Vagina (tissue), 2 donors: ENCODE measurements at regions not wholly inside any gene's neighbourhood (a gene's known extent, or its start where the extent isn't known, plus 50 kb on each side); places are given as distances from the start of the nearest gene placed in this dataset.

ENCODE experiments used
- DNase-seq, 2 donors: peaks; one replicate each; pipeline ENCODE4 v3.0.0-alpha.2; 2017; ENCODE audit errors: extremely low spot score in 2 of 2
- H3K27ac ChIP-seq: fragments of 200-600 bp; sonication (generic); one replicate; pipeline ENCODE4 v1.5.1; 2019
- H3K27me3 ChIP-seq: fragments of 200-600 bp; sonication (generic); one replicate; pipeline ENCODE4 v1.5.1; 2019
- H3K36me3 ChIP-seq, 2 donors: fragments of 200-600 bp; sonication (generic); one replicate each; pipeline ENCODE4 v1.5.1; 2017 to 2019
- H3K4me1 ChIP-seq: fragments of 200-600 bp; sonication (generic); one replicate; pipeline ENCODE4 v1.5.1; 2019
- H3K4me3 ChIP-seq, 2 donors: fragments of 200-600 bp; sonication (generic); 1 replicate in 1 of 2; 2 replicates in 1 of 2; pipeline ENCODE4 v1.5.1; 2016 to 2019
- H3K9me3 ChIP-seq: fragments of 200-600 bp; sonication (generic); one replicate; pipeline ENCODE4 v1.5.1; 2019
- POLR2A ChIP-seq, 2 donors: fragments of 450-650 bp; IDR thresholded peaks; one replicate each; pipeline ENCODE4 v1.6.1; 2017; ENCODE audit warnings: antibody characterized with exemption in 2 of 2, mild to moderate bottlenecking in 2 of 2, moderate library complexity in 2 of 2
- POLR2AphosphoS5 ChIP-seq, 2 donors: sonication (generic); formaldehyde crosslinking; IDR thresholded peaks; one replicate each; pipeline ENCODE4 v1.9.0; 2017; ENCODE audit warnings: antibody characterized with exemption in 2 of 2, mild to moderate bottlenecking in 2 of 2, low read depth in 1 of 2; ENCODE audit not compliant: insufficient read depth in 1 of 2
- intact Hi-C: fragments of 100-400 bp; cut with DNase I; formaldehyde crosslinking; loops from one replicate; pipeline ENCODE4 v1.15.1; 2023
- TF ChIP-seq, protein P1 (sequence below), 3 experiments: fragments of 450-650 bp in 2 of 3; fragments of 200-600 bp in 1 of 3; sonication (generic) in 1 of 3; IDR thresholded peaks; one replicate each; pipeline ENCODE4 v1.5.1; 2017 to 2019; ENCODE audit warnings: antibody characterized with exemption in 3 of 3, mild to moderate bottlenecking in 2 of 3, moderate library complexity in 2 of 3

DNA sequence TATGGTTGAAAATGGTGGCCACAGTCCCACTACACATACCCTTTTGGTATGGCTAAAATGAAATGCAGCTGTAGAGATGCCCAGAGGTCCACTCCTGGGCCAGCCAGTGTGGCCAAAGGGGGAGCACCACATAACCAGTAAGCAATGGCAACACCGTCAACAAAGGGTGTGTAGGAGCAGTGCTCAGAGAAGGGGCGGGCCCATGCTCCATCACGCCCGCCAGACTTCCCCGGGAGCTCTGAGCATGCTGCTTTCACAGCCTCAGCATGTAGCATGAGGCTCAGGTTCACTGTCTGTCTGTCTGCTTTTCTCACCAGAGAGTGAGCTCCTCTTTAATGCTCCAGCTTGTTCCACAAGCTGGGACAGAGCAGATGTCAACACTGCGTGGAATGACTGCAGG, 537.6 kb downstream of the MATN1 start:
- TF ChIP-seq POLR2A (IDR thresholded peaks at IDR 0.05) = no peak
- TF ChIP-seq, protein P1, sequence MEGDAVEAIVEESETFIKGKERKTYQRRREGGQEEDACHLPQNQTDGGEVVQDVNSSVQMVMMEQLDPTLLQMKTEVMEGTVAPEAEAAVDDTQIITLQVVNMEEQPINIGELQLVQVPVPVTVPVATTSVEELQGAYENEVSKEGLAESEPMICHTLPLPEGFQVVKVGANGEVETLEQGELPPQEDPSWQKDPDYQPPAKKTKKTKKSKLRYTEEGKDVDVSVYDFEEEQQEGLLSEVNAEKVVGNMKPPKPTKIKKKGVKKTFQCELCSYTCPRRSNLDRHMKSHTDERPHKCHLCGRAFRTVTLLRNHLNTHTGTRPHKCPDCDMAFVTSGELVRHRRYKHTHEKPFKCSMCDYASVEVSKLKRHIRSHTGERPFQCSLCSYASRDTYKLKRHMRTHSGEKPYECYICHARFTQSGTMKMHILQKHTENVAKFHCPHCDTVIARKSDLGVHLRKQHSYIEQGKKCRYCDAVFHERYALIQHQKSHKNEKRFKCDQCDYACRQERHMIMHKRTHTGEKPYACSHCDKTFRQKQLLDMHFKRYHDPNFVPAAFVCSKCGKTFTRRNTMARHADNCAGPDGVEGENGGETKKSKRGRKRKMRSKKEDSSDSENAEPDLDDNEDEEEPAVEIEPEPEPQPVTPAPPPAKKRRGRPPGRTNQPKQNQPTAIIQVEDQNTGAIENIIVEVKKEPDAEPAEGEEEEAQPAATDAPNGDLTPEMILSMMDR (IDR thresholded peaks at IDR 0.05) = no peak
- no peak for TF ChIP-seq POLR2AphosphoS5 (IDR thresholded peaks at IDR 0.05; ENCODE audit: insufficient read depth in 1 of 2, low read depth in 1 of 2)
- no peaks in the 10 kb centered on the region for H3K9me3 ChIP-seq

DNA sequence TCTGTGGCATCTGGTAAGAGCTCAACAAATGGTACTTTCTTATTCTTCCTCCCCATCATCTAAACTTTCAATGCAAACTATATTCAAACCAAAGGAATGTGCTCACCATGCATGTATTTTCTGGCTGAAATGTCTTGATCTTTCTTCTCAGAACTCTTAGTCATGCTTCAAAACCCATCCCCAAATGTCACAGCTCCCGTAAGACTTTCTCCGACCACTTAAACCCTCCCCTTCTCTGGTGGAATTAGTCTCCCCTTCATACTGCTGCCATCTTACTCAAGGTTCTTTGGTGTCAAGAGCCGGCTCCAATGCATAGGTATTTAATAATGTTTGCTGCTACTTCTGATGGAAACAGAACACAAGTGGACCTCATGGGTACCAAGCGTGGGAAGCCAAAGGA, 538.1 kb downstream of the MATN1 start:
- intact Hi-C loops = no loop called here
- H3K27ac ChIP-seq = no peak overlapping the region
- no peak for DNase-seq
- H3K4me3 ChIP-seq = no peak overlapping the region
- H3K27me3 ChIP-seq = no peaks in the 10 kb centered on the region
- H3K4me1 ChIP-seq = peaks cover 5% of the 10 kb centered on the region
- TF ChIP-seq, protein P1 (IDR thresholded peaks at IDR 0.05) = no peak
- TF ChIP-seq POLR2A (IDR thresholded peaks at IDR 0.05) (no peak), POLR2AphosphoS5 (IDR thresholded peaks at IDR 0.05; ENCODE audit: insufficient read depth in 1 of 2, low read depth in 1 of 2) (no peak)
- H3K36me3 ChIP-seq = no peaks in the 10 kb centered on the region
- H3K9me3 ChIP-seq = no peaks in the 10 kb centered on the region

More for the DNA sequence above, 537.6 kb downstream of the MATN1 start:
- intact Hi-C loops = no loop called here
- DNase-seq = peak in 1 of 2 donors; percentile 70
- H3K27ac ChIP-seq = no peak overlapping the region
- H3K27me3 ChIP-seq = no peaks in the 10 kb centered on the region
- no peaks in the 10 kb centered on the region for H3K36me3 ChIP-seq
- H3K4me1 ChIP-seq = peaks cover 10% of the 10 kb centered on the region
- H3K4me3 ChIP-seq = no peak overlapping the region

DNA sequence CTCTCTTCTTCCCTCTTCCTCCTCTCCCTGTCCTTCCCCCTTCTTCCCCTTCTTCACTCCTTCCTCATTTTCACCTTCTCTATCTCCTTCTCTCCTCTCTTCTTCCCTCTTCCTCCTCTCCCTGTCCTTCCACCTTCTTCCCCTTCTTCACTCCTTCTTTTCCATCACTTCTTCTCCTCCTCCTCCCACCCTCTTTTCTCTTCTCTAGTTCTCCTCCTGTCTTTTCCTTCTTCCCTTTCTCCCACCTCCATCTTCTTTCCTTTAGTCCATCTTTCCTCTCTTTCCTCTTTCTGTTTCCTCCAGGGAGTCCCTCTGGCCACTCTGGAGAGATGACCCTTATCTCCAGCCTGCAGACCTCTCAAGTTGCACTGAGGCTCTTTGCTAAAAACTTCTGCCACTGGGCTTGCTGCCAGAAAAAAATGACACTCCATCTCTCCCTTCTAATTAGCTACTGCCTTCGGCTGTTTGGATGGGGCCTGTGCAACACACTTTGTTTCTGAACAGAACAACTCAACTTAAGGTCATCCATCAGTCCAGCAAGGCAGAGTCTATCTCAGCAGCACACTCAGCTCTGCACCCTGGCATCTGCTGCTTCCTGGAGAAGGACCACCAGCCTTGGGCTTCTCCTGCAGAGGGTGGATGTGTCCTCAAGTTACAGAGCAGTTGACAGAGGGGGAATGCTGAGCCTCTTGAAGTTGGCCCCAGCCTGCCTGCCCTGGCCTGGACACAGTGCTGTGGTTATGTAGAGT, 538.8 kb downstream of the MATN1 start:
- no peak overlapping the region for H3K4me3 ChIP-seq
- H3K27me3 ChIP-seq = no peaks in the 10 kb centered on the region
- H3K27ac ChIP-seq = no peak overlapping the region
- peak in 1 of 2 donors; percentile 32 for DNase-seq
- TF ChIP-seq, protein P1 (IDR thresholded peaks at IDR 0.05) = no peak
- TF ChIP-seq POLR2AphosphoS5 (IDR thresholded peaks at IDR 0.05; ENCODE audit: insufficient read depth in 1 of 2, low read depth in 1 of 2) = no peak
- intact Hi-C loops = no loop called here
- no peaks in the 10 kb centered on the region for H3K36me3 ChIP-seq
- H3K9me3 ChIP-seq = no peaks in the 10 kb centered on the region
- no peaks in the 10 kb centered on the region for H3K4me1 ChIP-seq

DNA sequence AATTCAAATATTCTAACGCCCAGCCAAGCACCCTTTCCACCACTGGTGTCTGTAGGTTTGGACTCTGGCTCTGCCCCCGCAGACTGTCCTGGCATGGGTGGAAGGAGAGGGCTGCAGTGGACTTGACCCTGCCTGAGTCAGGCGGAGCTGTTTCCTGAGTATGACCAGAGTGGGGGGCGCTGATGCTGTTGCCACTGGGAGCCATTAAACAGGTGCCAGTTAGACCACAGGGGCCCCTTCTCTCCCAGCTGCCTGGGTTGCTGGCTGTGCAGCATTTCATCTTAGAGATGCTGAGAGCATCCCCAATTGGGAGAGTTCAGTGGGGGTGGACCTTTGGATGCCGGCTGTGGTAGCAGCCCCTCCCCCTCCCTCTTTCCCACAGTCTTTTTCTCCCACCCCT, 539.5 kb downstream of the MATN1 start:
- DNase-seq = peak; percentile 69 to 91
- intact Hi-C loops = no loop called here
- Histone ChIP-seq H3K27me3 (no peaks in the 10 kb centered on the region), H3K4me1 (no peaks in the 10 kb centered on the region), H3K36me3 (no peaks in the 10 kb centered on the region), H3K9me3 (no peaks in the 10 kb centered on the region), H3K4me3 (no peak overlapping the region), H3K27ac (no peak overlapping the region)
- TF ChIP-seq, protein P1 (IDR thresholded peaks at IDR 0.05) = no peak
- no peak for TF ChIP-seq POLR2AphosphoS5 (IDR thresholded peaks at IDR 0.05; ENCODE audit: insufficient read depth in 1 of 2, low read depth in 1 of 2)
- no peak for TF ChIP-seq POLR2A (IDR thresholded peaks at IDR 0.05)

DNA sequence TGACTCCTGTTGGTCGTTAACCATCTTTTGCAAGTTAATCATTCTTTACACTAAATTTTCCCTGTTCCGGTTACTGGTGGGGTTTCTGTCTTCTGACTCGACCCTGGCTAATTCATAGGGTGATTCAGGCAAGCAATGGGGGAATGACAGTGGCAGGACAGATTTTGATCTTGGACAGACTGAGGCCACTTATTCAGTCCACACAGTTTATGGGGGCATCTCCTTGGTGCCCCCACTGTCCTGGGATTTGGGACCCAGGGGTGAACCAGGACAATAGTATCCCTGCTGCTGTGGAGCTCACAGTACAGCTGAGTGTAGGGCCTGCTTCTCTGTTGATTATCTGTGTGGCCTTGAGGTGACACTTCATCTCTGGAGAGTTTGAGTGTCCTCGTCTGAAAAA, 540.4 kb downstream of the MATN1 start:
- no peak overlapping the region for H3K4me3 ChIP-seq
- intact Hi-C loops = no loop called here
- no peaks in the 10 kb centered on the region for H3K9me3 ChIP-seq
- no peak for DNase-seq
- H3K36me3 ChIP-seq = no peaks in the 10 kb centered on the region
- H3K4me1 ChIP-seq = no peaks in the 10 kb centered on the region
- TF ChIP-seq POLR2AphosphoS5 (IDR thresholded peaks at IDR 0.05; ENCODE audit: insufficient read depth in 1 of 2, low read depth in 1 of 2) (no peak), POLR2A (IDR thresholded peaks at IDR 0.05) (no peak)
- TF ChIP-seq, protein P1 (IDR thresholded peaks at IDR 0.05) = no peak
- H3K27me3 ChIP-seq = no peaks in the 10 kb centered on the region
- H3K27ac ChIP-seq = no peak overlapping the region
